Transverse colon (tissue), 4 donors: ENCODE measurements at regions not wholly inside any gene's neighbourhood (a gene's known extent, or its start where the extent isn't known, plus 50 kb on each side); places are given as distances from the start of the nearest gene placed in this dataset.

Experiments used
- EP300 ChIP-seq: sonication (generic); formaldehyde crosslinking; IDR thresholded peaks from one replicate; pipeline ENCODE4 v1.6.1; 2017; ENCODE audit warnings: antibody characterized with exemption, low read depth
- POLR2A ChIP-seq: fragments of 450-650 bp; IDR thresholded peaks from one replicate; pipeline ENCODE4 v1.6.1; 2016; ENCODE audit warnings: antibody characterized with exemption, mild to moderate bottlenecking, moderate library complexity
- POLR2AphosphoS5 ChIP-seq, 3 donors: sonication (generic); formaldehyde crosslinking; IDR thresholded peaks; one replicate each; pipeline ENCODE4 v1.6.1; 2016; ENCODE audit warnings: antibody characterized with exemption in 3 of 3
- TF ChIP-seq, protein P1 (sequence below), 5 experiments: fragments of 200-600 bp in 3 of 5; fragments of 450-650 bp in 2 of 5; sonication (generic) in 3 of 5; IDR thresholded peaks; 1 replicate in 2 of 5; 2 replicates in 3 of 5; pipeline ENCODE4 v1.5.1; 2016 to 2017; ENCODE audit warnings: antibody characterized with exemption in 5 of 5, inconsistent platforms in 3 of 5, mild to moderate bottlenecking in 2 of 5, moderate library complexity in 1 of 5

DNA sequence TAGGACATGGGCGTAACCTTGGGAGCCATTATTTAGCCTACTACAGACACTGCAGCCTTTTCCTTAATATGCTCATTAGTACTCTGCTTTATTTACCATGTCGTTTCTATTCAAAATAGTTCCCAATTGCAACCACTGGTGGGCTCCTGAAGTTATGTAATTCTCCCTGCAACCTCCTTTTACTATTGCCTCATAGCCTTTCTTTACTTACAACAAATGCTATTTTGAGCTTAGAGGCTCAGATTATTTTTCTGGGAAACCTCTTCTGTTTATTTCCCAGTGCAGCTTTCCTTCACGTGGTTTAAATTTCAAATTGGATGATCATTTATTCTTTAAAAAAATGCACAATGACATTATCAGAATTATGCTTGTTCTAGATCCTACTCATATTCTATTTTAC lies 492.3 kb upstream of the TMEFF2 start:
- TF ChIP-seq, protein P1, sequence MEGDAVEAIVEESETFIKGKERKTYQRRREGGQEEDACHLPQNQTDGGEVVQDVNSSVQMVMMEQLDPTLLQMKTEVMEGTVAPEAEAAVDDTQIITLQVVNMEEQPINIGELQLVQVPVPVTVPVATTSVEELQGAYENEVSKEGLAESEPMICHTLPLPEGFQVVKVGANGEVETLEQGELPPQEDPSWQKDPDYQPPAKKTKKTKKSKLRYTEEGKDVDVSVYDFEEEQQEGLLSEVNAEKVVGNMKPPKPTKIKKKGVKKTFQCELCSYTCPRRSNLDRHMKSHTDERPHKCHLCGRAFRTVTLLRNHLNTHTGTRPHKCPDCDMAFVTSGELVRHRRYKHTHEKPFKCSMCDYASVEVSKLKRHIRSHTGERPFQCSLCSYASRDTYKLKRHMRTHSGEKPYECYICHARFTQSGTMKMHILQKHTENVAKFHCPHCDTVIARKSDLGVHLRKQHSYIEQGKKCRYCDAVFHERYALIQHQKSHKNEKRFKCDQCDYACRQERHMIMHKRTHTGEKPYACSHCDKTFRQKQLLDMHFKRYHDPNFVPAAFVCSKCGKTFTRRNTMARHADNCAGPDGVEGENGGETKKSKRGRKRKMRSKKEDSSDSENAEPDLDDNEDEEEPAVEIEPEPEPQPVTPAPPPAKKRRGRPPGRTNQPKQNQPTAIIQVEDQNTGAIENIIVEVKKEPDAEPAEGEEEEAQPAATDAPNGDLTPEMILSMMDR (IDR thresholded peaks at IDR 0.05): no peak
- no peak for TF ChIP-seq POLR2A
- no peak for TF ChIP-seq EP300
- TF ChIP-seq POLR2AphosphoS5 (IDR thresholded peaks at IDR 0.05): no peak
